Astrocyte (in vitro differentiated cells and primary cell): ENCODE measurements at regions not wholly inside any gene's neighbourhood (a gene's known extent, or its start where the extent isn't known, plus 50 kb on each side); places are given as distances from the start of the nearest gene placed in this dataset.

Experiments used
- EZH2 ChIP-seq: IDR thresholded peaks from 2 replicates; pipeline ENCODE4 v1.6.1; 2012; ENCODE audit warnings: mild to moderate bottlenecking, low read length, inconsistent platforms; ENCODE audit not compliant: insufficient read depth
- TF ChIP-seq, protein P1 (sequence below): IDR thresholded peaks from 2 replicates; pipeline ENCODE4 v1.5.1; 2011; ENCODE audit warnings: low read depth, mild to moderate bottlenecking, inconsistent platforms, low read length, moderate library complexity; ENCODE audit not compliant: insufficient read depth

DNA sequence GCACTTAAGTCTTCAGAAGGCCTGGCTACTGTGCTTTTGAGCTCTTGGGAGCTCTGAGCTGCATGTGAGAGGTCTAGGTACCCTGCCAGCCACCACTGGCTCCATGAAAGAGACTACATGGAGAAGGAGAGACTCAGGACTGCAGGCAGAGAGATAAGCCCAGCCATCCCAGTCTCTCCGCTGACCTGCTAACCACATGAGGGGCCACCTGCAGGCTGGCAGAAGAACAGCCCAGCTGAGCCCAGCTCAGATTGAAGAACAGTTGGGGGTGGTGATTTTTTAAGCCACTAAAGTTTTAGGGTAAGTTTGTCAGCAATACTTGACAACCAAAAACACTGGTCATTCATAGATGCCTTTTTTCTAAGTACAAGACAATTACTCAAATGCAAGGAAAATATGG, 205.0 kb upstream of the PRDM9 start:
- TF ChIP-seq, protein P1, sequence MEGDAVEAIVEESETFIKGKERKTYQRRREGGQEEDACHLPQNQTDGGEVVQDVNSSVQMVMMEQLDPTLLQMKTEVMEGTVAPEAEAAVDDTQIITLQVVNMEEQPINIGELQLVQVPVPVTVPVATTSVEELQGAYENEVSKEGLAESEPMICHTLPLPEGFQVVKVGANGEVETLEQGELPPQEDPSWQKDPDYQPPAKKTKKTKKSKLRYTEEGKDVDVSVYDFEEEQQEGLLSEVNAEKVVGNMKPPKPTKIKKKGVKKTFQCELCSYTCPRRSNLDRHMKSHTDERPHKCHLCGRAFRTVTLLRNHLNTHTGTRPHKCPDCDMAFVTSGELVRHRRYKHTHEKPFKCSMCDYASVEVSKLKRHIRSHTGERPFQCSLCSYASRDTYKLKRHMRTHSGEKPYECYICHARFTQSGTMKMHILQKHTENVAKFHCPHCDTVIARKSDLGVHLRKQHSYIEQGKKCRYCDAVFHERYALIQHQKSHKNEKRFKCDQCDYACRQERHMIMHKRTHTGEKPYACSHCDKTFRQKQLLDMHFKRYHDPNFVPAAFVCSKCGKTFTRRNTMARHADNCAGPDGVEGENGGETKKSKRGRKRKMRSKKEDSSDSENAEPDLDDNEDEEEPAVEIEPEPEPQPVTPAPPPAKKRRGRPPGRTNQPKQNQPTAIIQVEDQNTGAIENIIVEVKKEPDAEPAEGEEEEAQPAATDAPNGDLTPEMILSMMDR: no peak
- TF ChIP-seq EZH2: no peak
